ENCODE measurements at regions not wholly inside any gene's neighbourhood (a gene's known extent, or its start where the extent isn't known, plus 50 kb on each side); places are given as distances from the start of the nearest gene placed in this dataset.
A peak's percentile ranks its signal among the peaks of the same experiment; 100 is the strongest.

GRCh38 chr17:14522795-14523387, 222.0 kb downstream of the HS3ST3B1 start (continued):
- no peak for TF ChIP-seq ZNF518B (CRISPR knock-in tag; IDR thresholded peaks at IDR 0.05)
- TF ChIP-seq PYGO2 (tag; IDR thresholded peaks at IDR 0.05): peak; percentile 38; the same call in 1 of the 2 replicates
- peak; percentile 75; the same call in 1 of the 2 replicates for TF ChIP-seq NFXL1 (CRISPR knock-in tag; IDR thresholded peaks at IDR 0.05)
- TF ChIP-seq ZNF146 (CRISPR knock-in tag; IDR thresholded peaks at IDR 0.05; ENCODE audit: unreplicated experiment): no peak
- TF ChIP-seq ZNF639 (CRISPR knock-in tag; conservative IDR thresholded peaks at IDR 0.05 in 1 of 2, IDR thresholded peaks at IDR 0.05 in 1 of 2): peak in 1 of 2 experiments; percentile 75; a peak in 2 of 4 replicates
- TF ChIP-seq ZNF740 (CRISPR knock-in tag; IDR thresholded peaks at IDR 0.05): no peak
- TF ChIP-seq ZNF740 (tag; IDR thresholded peaks at IDR 0.05): peak in 1 of 2 experiments; percentile 76; a peak in 1 of 4 replicates
- TF ChIP-seq VEZF1 (CRISPR knock-in tag; IDR thresholded peaks at IDR 0.05): no peak
- no peak for TF ChIP-seq ZNF263 (CRISPR knock-in tag; IDR thresholded peaks at IDR 0.05; ENCODE audit: borderline replicate concordance)
- TF ChIP-seq SMAD4 (CRISPR knock-in tag; conservative IDR thresholded peaks at IDR 0.05): peak; percentile 74
- 0 out of 2 replicates have a peak, but pooled peaks have one; percentile 65 for TF ChIP-seq ZNF766 (CRISPR knock-in tag; conservative IDR thresholded peaks at IDR 0.05)
- TF ChIP-seq ZNF668 (CRISPR knock-in tag; IDR thresholded peaks at IDR 0.05): no peak
- TF ChIP-seq CREB3 (tag; conservative IDR thresholded peaks at IDR 0.05; ENCODE audit: low read depth): peak; percentile 73
- no peak for TF ChIP-seq BDP1 (IDR thresholded peaks at IDR 0.05; ENCODE audit: insufficient read depth, insufficient read length)
- no peak for TF ChIP-seq ZNF232 (CRISPR knock-in tag; IDR thresholded peaks at IDR 0.05)
- 0 out of 2 replicates have a peak, but pooled peaks have one; percentile 49 for TF ChIP-seq ZNF41 (CRISPR knock-in tag; conservative IDR thresholded peaks at IDR 0.05)
- no peak for TF ChIP-seq SMARCA4 (IDR thresholded peaks at IDR 0.05)
- 0 out of 2 replicates have a peak, but pooled peaks have one; percentile 48 for TF ChIP-seq ZNF644 (tag; IDR thresholded peaks at IDR 0.05; ENCODE audit: low read depth)
- TF ChIP-seq CBX8 (IDR thresholded peaks at IDR 0.05; ENCODE audit: borderline replicate concordance, extremely low read depth, low read depth, low read length, poor library complexity, severe bottlenecking): no peak
